T1000 (cell line): ENCODE measurements at regions not wholly inside any gene's neighbourhood (a gene's known extent, or its start where the extent isn't known, plus 50 kb on each side); places are given as distances from the start of the nearest gene placed in this dataset.
A peak's percentile ranks its signal among the peaks of the same experiment; 100 is the strongest.

Experiments used
- DNase-seq: peaks from one replicate; lab custom pipeline; 2025; ENCODE audit warnings: mixed read lengths; lab: John Stamatoyannopoulos, UW

GRCh38 chr20:52645822-52646221 lies 326.3 kb upstream of the TSHZ2 start:
- no peak for DNase-seq

DNA sequence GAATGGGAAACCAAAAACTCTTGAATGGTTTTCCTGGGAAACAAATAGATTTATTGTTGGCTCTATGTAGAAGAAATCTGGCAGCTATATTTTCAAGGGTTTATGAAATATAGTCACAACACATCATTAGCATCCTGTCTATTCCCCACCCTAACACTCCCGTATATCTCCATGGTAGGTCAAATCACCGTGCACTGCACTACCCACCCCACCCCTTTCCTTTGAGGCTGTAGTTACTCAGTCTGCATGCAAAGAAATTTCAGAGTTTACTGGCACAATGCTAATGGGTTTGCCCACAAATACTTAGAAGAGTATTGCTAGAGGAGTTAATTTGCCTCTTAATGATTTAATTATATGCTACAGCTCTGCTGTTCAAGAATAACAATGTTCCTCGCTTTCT lies 329.1 kb upstream of the TSHZ2 start:
- DNase-seq: no peak

DNA sequence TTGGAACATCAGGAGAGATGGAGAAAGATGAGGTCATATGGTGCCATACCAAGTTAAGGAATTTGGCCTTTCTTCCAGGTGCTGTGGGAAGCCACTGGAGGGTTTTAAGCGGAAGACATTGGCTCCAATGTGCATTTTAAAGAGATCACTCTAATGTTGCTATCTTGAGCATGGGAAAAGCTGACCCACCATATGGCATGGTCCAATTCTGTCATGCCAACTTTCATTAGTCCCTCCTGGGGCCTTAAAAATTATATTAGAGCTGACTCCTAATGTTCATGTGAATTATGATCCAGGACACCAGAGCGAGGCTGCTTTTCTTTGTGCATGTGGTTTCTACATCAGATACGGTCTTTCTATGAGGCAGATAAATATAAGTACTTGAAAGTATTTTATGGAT lies 335.0 kb upstream of the TSHZ2 start:
- DNase-seq: no peak

DNA sequence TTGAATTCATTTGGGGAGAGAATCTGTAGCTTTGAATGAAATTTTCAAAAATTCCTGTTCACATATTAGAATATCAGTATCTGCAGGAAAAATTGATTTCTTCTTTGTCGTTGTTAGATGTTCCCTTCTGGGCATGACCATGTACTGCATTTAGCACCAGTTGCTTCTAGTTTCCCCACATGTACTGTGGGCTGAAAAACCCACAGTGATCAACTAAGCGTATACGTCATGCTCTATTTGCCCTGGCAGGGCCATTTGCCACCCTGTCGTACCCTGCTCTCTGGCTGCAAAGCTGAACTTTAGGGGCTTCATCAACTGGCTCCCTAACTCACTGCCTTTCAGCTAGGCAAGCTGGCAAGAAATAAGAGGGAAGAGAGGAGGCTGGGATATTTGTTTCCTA lies 340.7 kb upstream of the TSHZ2 start:
- DNase-seq: no peak

- no peak for DNase-seq
Measured at GRCh38 chr20:52630138-52630537, 342.0 kb upstream of the TSHZ2 start.

- no peak for DNase-seq
Measured at GRCh38 chr20:52624281-52624680, 347.9 kb upstream of the TSHZ2 start.

DNA sequence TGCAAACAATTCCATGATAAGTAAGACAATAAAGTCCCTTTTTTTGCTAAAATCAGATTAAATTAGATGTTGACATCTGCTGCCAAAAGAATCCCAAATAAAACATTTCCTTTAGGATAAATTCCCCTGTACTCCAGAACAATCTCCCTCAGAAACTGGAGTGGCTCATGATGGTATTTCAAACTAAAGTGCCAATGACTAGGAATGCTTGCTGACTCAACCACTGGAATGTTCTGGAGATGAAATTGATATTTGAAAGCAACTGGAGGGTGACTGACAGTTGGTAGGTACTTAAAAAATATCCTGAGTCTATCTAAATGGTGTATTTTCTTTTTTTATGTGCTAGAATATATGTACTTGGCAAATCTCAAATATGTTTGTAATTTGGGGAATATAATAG lies 350.1 kb upstream of the TSHZ2 start:
- DNase-seq: no peak

DNA sequence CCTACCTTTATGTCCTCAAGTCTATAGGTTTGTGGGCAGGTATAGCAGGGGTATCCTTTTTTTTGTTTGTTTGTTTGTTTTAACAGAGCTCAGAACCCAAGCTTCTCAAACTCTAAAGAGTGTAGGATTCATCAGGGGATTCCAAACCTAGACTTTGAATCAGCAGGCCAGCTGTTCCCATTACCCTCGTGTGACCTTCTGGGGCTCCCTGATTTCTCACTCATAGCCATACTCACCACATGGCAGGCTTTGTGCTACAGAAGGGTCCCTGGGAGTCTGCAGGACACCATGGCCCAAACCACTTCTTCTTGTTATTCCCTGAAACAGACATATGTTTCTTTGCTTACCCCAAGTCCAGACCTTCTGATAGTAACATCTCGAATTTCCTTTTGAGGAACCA lies 350.8 kb upstream of the TSHZ2 start:
- DNase-seq: no peak

- DNase-seq: no peak
Measured at GRCh38 chr20:52619671-52620070, 352.5 kb upstream of the TSHZ2 start.

DNA sequence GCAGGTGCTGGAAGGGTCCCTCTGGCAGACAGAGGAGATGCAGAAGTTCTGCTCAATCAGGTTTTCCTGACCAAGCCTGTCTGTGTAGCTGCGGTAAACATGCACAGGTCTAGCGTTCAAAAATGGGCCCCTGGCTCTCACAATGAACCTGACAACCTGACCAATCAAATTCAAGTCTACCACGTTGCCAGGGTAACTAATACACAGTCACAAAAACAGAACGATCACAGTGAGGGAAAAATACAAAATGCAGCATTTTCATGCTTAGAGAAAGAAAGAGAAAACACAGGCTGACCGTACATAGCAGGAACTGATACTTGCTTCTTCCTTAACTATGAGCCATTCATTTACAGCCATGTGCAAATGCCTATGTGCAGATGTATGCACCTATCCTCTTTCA lies 353.1 kb upstream of the TSHZ2 start:
- no peak for DNase-seq

DNA sequence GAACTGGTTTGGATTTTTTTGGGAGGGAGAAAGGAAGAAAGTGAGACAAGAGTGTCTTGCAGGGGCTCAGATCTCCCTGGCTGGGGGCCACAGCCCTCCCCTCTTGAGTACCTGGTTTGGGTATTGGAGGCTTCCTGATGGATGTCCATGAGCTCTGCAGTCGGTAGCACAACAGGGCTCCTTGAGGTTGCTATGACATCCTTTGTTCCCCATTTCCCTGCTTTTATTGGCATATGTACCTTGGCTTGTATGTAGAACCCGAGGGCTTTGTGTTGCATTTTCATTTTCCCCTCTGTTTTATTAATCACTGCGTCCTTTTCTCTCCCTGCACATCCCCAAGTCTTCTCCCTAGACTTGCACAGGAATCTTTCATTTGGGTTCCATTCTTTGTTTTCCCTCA lies 355.5 kb upstream of the TSHZ2 start:
- DNase-seq: no peak

DNA sequence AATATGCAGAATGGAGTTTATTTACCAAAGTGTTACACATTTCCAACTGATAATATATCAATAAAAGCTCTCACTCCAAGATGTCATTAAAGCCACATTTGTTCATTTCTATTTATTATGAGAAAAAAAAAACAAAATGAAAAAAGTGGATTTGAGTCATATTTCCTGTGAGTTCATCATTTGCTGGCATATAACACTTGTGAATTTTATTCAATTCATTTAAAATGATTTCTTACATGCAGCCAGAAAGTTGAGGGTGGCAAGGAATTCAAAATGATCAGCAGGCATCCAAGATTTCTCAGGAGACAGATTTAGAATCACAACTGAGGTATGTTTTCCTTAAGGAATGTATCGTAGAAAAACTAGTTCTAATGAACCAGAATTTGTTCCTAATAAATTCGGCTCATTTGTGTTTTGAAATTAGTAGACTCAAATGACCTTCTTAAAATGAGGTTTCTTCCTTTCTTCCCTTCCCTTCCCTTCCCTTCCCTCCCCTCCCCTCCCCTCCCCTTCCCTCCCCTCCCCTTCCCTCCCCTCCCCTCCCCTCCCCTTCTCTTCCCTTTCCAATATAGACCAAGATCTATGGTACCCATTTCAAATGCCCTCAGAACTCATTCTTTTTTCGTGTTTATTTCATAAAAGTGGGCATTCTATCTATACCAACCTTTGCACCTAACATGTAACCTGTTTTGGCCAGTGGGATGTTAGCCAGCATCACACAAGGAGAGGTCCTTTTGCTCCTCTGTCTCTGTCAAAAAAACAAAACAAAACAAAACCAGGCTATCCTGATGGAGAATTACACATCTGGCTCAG lies 357.9 kb upstream of the TSHZ2 start:
- no peak for DNase-seq

- no peak for DNase-seq
Measured at GRCh38 chr20:52612046-52612632, 360.0 kb upstream of the TSHZ2 start.

GRCh38 chr20:52610749-52611148 lies 361.4 kb upstream of the TSHZ2 start:
- no peak for DNase-seq

DNA sequence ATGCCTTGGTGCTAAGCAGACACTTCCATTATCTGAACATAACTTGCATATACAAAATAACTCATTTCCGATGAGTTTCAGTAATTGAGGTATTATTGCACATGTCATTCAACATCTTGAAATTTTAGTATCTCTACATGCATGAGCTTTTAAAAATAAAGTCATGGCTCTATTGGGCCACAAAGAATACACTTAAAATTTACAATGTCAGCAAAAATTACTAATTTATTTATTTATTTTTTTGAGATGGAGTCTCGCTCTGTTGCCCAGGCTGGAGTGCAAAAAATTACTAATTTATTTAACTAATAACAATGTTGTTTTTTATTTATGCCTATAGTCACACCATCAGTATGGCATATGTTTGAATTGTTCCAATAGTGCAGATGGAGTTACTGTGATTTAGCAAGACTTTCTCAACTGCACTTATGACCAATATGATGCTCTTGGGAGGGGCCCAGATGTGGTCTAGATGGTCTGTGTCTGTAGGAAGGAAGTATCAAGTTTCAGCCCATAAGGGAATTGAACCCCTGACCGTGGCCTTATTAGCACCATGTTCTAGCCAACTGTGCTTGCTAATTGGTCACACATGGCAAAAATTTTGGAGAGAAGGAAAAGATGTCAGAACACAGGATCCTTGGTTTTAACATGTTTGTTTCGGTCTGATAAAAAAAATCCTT lies 370.7 kb upstream of the TSHZ2 start:
- no peak for DNase-seq

GRCh38 chr20:52596256-52596655 lies 375.9 kb upstream of the TSHZ2 start:
- no peak for DNase-seq

DNA sequence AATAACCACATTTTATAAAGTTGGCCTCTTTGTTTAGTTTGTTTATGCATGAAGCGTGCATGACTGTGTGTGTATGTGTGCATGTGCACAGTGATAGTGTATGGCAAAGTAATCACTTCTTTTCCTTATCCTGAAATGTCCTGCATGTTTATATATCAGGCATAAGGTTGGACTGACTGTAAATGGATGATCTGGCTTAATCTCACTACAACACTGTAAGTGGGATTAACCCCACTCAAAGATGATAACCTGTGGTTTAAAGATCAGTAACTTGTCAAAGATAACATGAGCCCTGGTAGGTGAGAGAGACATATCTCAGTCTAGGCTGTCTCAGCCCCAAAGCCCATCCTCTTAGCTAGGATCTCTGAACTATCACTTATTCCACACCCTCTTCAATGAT lies 376.6 kb upstream of the TSHZ2 start:
- no peak for DNase-seq

GRCh38 chr20:52593654-52594053 lies 378.5 kb upstream of the TSHZ2 start:
- peak; percentile 8 for DNase-seq

GRCh38 chr20:52592567-52592966 lies 379.6 kb upstream of the TSHZ2 start:
- no peak for DNase-seq

DNA sequence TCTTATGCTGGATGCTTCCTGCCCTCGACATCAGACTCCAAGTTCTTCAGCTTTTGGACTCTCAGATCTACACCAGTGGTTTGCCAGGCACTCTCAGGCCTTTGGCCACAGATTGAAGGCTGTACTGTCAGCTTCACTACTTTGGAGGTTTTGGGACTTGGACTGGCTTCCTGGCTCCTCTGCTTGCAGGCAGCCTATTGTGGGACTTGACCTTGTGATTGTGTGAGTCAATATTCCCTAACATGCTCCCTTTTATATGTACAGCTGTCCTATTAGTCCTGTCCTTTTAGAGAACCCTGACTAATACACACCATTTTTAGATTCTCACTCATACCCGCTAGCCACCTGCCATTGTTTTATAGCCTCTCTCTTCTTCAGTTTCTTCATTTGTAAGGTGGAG lies 382.1 kb upstream of the TSHZ2 start:
- DNase-seq: no peak

DNA sequence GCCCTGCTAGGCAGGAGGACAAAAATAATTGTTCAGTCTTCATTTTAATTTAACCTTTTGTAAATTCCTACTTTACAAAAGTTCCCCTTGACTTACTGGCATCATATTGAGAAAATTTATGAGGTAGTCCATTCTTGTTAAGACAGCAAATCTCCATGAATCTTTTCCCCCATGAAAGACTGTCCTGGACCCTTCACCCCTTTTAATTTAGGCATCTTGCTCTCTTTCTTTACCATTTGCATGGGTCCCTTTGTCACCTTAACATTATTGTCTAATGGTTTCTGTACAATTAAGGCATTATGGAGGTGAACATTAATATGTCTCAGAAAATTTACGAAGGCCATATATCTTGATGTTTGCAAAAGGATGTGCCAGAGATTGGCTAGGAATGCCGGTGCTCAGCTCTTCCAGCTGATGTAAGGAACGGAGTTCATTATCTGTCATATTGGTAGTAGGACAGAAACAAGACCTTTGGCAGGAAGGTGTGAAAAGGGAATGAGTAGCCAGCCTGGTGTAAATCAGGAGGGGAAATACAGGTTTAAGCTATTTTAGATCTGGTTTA lies 382.8 kb upstream of the TSHZ2 start:
- DNase-seq: no peak

GRCh38 chr20:52586660-52587059 lies 385.5 kb upstream of the TSHZ2 start:
- DNase-seq: no peak

GRCh38 chr20:52585333-52585732 lies 386.8 kb upstream of the TSHZ2 start:
- no peak for DNase-seq
